NOMO-1 (cell line): ENCODE measurements at regions not wholly inside any gene's neighbourhood (a gene's known extent, or its start where the extent isn't known, plus 50 kb on each side); places are given as distances from the start of the nearest gene placed in this dataset.
A peak's percentile ranks its signal among the peaks of the same experiment; 100 is the strongest.

ENCODE experiments used
- DNase-seq, 2 experiments: peaks; one replicate each; lab custom pipeline; 2025; ENCODE audit not compliant: unreplicated experiment in 2 of 2; lab: John Stamatoyannopoulos, UW

DNA sequence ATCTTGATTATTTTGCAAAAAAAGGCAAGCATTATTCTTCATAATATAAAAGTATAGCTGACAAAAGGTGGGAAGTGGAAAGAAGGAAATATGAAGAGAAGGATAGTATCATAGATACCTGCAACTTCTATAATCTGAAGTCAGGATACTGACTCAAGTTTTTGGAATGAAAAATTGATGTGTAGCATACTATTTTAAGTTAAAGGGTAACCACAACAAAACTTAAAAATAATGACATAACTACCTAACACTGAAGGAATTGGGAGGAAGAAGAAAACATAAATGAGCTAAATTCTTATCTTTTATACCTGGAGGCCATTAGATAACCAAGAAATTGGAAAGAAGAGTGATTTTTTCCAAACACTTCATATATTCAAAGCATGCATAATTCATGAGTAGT is 51.8 kb upstream of the TLE1 start:
- no peak for DNase-seq

DNA sequence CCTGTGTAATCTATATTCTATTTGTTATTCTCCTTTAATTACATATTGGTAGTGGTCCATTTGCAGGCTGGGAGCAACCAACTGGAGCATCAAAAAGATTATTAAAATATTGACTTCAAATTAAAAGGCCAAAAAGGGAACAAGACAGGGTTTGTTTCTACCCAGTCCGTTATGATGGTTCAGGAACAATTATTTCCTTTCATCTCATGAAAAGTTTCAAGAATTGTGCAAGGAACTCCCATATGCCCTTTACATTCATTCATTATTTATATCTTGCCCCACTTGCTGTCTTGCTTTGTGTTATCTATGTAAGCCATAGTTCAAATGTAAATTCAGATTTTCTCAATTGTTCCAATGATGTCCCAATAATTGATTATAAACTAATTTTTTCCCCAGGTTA is 58.7 kb upstream of the TLE1 start:
- DNase-seq, result no peak

- DNase-seq, result no peak
These were observed 64.1 kb upstream of the TLE1 start for GRCh38 chr9:81753436-81753835.

DNA sequence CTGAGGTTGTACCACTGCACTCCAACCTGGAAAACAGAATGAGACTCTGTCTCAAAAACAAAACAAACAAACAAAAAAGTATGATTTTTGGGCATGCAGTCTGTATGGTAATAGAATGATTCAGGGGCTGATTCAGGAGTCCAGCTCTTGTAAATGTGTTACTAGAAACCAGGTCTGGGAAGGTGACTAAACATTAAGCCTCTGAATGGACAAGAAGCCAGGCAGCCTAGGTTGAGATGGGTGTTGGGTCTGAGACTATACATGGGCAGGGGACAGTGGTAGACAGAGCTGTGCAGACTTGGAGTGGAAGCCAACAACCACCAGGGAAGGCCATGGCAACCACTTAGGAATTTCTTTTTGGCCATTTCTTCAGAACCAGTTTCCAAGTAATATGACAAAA is 64.9 kb upstream of the TLE1 start:
- no peak for DNase-seq

DNA sequence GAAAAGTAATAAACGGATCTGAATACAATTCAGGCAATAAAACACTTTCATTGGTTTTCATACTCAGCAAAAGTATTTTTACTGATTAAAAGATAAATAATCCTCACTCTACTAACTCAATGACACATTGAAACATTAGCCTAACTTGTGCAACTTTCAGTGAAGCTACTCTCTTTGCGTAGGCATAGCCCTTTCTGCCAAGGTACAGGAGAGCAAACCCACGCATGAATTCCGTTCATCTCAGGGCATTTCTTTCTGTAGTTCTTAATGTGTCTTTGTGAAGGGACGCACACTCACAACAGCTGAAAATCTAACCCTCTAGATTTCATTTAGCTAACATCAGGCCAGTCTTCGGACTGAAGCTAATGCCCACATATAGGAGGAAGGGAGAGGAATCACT is 66.4 kb upstream of the TLE1 start:
- no peak for DNase-seq

GRCh38 chr9:81756561-81756960 is 67.2 kb upstream of the TLE1 start:
- DNase-seq, result no peak

- no peak for DNase-seq
These were observed 68.9 kb upstream of the TLE1 start for GRCh38 chr9:81758123-81758797.

DNA sequence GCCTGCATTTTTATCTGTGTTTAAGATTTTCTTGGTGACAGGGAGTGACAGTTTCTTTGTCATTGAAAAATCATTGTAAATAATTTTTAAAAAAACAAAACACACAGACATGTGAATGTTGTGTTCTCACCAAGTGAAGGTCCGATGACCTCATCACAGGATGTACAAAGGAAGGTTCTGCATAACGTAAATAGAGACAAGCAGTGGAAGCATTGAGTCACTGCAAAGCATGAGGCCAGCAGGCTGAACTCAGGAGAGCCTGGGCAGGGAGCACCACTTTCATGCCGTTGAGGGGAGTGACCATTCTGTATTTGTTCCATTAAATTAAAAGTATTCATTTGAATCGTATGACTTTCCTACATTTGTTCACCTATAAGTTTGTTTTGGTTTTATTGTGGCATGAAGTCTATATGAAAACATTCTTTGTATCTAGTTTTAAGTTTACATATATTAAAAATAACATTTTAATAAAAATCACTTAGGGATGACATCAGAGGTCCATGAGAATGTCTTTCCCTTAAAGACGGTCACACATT is 70.4 kb upstream of the TLE1 start:
- no peak for DNase-seq

- DNase-seq, result no peak
These were observed 78.6 kb upstream of the TLE1 start for GRCh38 chr9:81767921-81768320.

DNA sequence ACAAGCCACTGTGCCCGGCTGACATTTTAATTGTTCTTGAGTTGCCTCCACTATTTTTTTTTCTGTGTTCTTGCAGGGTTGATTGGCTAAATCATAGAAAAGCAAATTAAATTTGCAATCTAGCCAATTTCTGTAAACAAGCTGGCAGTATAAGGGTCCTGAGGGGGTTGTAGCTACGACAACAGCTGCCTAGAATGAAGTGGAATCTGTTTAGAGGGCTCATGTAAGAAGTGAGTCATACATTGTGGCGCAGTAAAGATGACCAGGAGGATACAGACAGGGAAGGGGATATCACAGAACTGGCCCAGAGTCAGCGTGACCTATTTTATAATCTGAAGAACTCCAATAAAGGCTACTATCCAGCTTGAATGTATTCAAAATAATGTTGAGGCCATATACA is 82.2 kb upstream of the TLE1 start:
- DNase-seq, result no peak

- DNase-seq, result no peak
These were observed 82.8 kb upstream of the TLE1 start for GRCh38 chr9:81772144-81772543.

DNA sequence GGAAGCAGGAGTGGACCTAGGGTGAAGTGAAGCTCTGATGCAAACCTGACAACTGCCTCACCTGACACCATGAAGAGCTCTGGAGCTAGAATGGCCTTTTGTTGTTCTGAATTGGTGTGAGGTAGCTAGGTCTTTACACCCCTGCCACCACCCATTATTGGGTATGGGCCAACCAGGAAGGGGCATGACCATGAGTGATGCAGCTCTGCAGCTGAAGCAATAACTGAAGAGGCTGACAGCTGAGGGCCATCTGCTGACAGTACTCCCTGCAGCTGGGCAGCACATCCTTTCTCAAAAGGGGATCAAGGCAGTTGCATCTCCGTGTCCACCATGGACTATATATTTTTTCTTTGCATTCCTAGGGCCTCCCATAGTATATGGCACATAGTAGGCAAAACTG is 87.0 kb upstream of the TLE1 start:
- no peak for DNase-seq

GRCh38 chr9:81776834-81777233 is 87.5 kb upstream of the TLE1 start:
- DNase-seq, result no peak

- no peak for DNase-seq
These were observed 88.1 kb upstream of the TLE1 start for GRCh38 chr9:81777482-81777881.

DNA sequence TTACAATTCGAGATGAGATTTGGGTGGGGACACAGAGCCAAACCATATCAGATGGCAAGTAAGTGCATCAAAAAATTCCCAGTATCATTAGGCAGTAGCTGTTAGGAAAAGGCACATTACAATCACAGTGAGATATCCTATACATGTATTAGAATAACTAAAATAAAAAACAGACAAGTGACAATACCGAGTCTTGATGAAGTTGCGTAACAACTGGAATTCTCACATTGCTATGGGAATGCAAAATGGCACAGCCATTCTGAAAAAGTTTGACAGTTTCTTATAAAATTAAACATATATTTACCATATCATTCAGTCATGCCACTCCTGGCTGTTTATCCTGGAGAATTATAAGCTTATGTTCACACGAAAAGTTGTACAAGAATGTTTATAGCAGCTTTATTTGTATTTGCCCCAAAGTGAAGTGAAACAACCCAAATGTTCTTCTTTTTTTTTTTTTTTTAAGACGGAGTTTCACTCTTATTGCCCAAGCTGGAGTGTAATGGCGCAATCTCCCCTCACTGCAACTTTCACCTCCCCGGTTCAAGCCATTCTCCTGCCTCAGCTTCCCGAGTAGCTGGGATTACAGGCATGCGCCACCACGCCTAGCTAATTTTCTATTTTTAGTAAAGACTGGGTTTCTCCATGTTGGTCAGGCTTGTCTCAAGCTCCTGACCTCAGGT is 93.1 kb upstream of the TLE1 start:
- DNase-seq, result peak in 1 of 2 experiments; percentile 6

GRCh38 chr9:81787747-81788632 is 98.6 kb upstream of the TLE1 start:
- DNase-seq, result no peak

GRCh38 chr9:81789721-81790120 is 100.4 kb upstream of the TLE1 start:
- DNase-seq, result no peak

GRCh38 chr9:81790166-81790565 is 100.8 kb upstream of the TLE1 start:
- DNase-seq, result no peak

DNA sequence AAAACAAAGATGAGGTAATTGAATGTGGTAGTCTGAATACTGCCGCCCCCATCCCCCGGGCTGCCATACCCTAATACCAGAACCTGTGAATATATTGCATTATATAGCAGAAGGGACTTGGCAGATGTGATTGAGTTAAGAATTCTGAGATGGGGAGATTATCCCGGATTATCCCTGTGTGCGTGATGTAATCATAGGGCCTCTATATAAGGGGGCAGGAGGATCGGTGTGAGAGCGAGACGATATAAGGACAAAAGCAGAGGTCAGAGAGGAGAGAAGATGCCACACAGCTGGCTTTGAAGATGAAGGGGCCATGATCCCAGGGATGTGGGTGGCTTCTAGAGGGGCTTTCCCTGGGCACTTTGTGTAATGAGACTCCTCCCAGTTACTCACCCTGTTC is 101.7 kb upstream of the TLE1 start:
- no peak for DNase-seq

GRCh38 chr9:81798606-81799005 is 109.3 kb upstream of the TLE1 start:
- DNase-seq, result no peak

DNA sequence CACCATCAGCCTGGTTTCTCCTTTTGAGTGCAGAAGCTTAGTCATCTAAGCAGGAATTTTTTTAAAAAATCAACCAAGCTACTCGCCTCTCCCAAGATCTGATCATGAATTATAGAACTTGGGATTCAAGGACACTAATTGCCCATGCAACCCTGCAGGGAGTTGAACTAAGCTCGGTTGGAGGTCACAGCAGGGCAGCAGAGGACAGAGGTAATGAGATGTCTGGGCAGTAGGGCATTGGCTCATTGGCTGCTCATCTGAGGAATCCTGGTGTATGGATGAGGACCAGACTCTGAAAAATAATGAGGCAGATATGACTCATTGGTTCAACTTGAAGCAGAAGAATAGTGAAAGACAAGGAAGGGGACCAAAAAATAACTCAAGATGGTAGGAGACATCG is 111.8 kb upstream of the TLE1 start:
- DNase-seq, result no peak
